ENCODE measurements at regions not wholly inside any gene's neighbourhood (a gene's known extent, or its start where the extent isn't known, plus 50 kb on each side); places are given as distances from the start of the nearest gene placed in this dataset.

- TF ChIP-seq, protein P1, sequence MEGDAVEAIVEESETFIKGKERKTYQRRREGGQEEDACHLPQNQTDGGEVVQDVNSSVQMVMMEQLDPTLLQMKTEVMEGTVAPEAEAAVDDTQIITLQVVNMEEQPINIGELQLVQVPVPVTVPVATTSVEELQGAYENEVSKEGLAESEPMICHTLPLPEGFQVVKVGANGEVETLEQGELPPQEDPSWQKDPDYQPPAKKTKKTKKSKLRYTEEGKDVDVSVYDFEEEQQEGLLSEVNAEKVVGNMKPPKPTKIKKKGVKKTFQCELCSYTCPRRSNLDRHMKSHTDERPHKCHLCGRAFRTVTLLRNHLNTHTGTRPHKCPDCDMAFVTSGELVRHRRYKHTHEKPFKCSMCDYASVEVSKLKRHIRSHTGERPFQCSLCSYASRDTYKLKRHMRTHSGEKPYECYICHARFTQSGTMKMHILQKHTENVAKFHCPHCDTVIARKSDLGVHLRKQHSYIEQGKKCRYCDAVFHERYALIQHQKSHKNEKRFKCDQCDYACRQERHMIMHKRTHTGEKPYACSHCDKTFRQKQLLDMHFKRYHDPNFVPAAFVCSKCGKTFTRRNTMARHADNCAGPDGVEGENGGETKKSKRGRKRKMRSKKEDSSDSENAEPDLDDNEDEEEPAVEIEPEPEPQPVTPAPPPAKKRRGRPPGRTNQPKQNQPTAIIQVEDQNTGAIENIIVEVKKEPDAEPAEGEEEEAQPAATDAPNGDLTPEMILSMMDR (conservative IDR thresholded peaks at IDR 0.05) = no peak
- TF ChIP-seq EZH2 (IDR thresholded peaks at IDR 0.05; ENCODE audit: low read depth) = no peak
Measured at GRCh38 chr4:17316566-17316965, 195.3 kb downstream of the QDPR start.
